GM12878 (cell line): ENCODE measurements at regions not wholly inside any gene's neighbourhood (a gene's known extent, or its start where the extent isn't known, plus 50 kb on each side); places are given as distances from the start of the nearest gene placed in this dataset.

Source experiments
- ATAC-seq: fragments of 200-7000 bp; cut with Tn5 transposase; 3 replicates; pipeline ENCODE4 v1.9.1; 2020; ENCODE audit warnings: mild to moderate bottlenecking, moderate library complexity
- BruUV-seq: library from RNA; stranded (reverse); fragments of 400-500 nt; replicated peaks from 2 replicates; lab custom pipeline; 2021; lab: Mats Ljungman, UMichigan
- CTCF ChIA-PET: fragments of 300-600 bp; sonication (Branson Sonifier 250); formaldehyde crosslinking; extraction: SDS; loops from one replicate; lab custom pipeline; 2021; ENCODE audit warnings: inconsistent platforms; lab: Yijun Ruan, JAX
- POLR2A ChIA-PET: fragments of 350-600 bp; formaldehyde crosslinking; extraction: SDS; loops from one replicate; lab custom pipeline; 2021; ENCODE audit warnings: inconsistent platforms; lab: Charles Lee
- RAD21 ChIA-PET: fragments of 300-600 bp; sonication (Branson Sonifier 250); formaldehyde crosslinking; loops from one replicate; lab custom pipeline; 2023; ENCODE audit warnings: antibody characterized with exemption; ENCODE audit not compliant: unreplicated experiment; lab: Charles Lee
- SMC1A ChIA-PET: fragments of 300-600 bp; sonication (Branson Sonifier 250); formaldehyde crosslinking; loops from one replicate; lab custom pipeline; 2023; ENCODE audit not compliant: unreplicated experiment, uncharacterized antibody; lab: Charles Lee
- DNase-seq: peaks from one replicate; pipeline ENCODE4 v3.0.0-alpha.2; 2011; ENCODE audit warnings: low read depth, low spot score
- FAIRE-seq: peaks from 3 replicates; lab custom pipeline; 2011; peaks lifted over from hg19 to GRCh38; lab: Jason Lieb, UNC
- H2AFZ ChIP-seq: 2 replicates; pipeline ENCODE4 v1.6.0; 2011; ENCODE audit warnings: low read depth, low read length, control low read depth; ENCODE audit not compliant: control insufficient read depth
- H3K27ac ChIP-seq: 2 replicates; pipeline ENCODE4 v1.5.1; 2011; ENCODE audit warnings: control low read depth; ENCODE audit not compliant: control insufficient read depth, insufficient read depth
- H3K27me3 ChIP-seq, 2 experiments: replicated peaks in 1 of 2; 2 replicates each; pipeline versions ENCODE4 v1.6.0 to v1.6.1; 2011; ENCODE audit warnings: low read length in 1 of 2; ENCODE audit not compliant: control insufficient read depth in 2 of 2, insufficient read depth in 2 of 2
- H3K36me3 ChIP-seq, 2 experiments: 2 replicates each; pipeline ENCODE4 v1.5.1; 2011; ENCODE audit warnings: low read length in 1 of 2; ENCODE audit not compliant: control insufficient read depth in 2 of 2, insufficient read depth in 2 of 2
- H3K4me1 ChIP-seq: 2 replicates; pipeline ENCODE4 v1.6.1; 2011; ENCODE audit warnings: mild to moderate bottlenecking, low read length, moderate library complexity, mixed read lengths; ENCODE audit not compliant: control insufficient read depth, insufficient read depth
- H3K4me2 ChIP-seq: 2 replicates; pipeline ENCODE4 v1.6.0; 2011; ENCODE audit warnings: control low read depth; ENCODE audit not compliant: control insufficient read depth, insufficient read depth
- H3K4me3 ChIP-seq: fragments of 200-600 bp; sonication (generic); 2 replicates; pipeline ENCODE4 v1.5.1; 2016
- H3K79me2 ChIP-seq: 2 replicates; pipeline ENCODE4 v1.6.0; 2011; ENCODE audit warnings: low read length; ENCODE audit not compliant: control insufficient read depth, insufficient read depth
- H3K9ac ChIP-seq: 2 replicates; pipeline ENCODE4 v1.8.0; 2011; ENCODE audit warnings: low read length, control low read depth, mixed read lengths; ENCODE audit not compliant: control insufficient read depth, insufficient read depth
- H3K9me3 ChIP-seq: replicated peaks from 3 replicates; pipeline ENCODE4 v1.5.1; 2011; ENCODE audit warnings: mild to moderate bottlenecking, low read length; ENCODE audit not compliant: control insufficient read depth, insufficient read depth
- H4K20me1 ChIP-seq: 2 replicates; pipeline ENCODE4 v1.6.0; 2011; ENCODE audit not compliant: control insufficient read depth, insufficient read depth
- ATF3 ChIP-seq: IDR thresholded peaks from 2 replicates; pipeline ENCODE4 v1.6.1; 2011; ENCODE audit warnings: low read depth, mild to moderate bottlenecking, low read length, moderate library complexity, borderline replicate concordance; ENCODE audit errors: extremely low read depth
- ESRRA ChIP-seq: IDR thresholded peaks from 2 replicates; pipeline ENCODE4 v1.6.1; 2012; ENCODE audit warnings: mild to moderate bottlenecking, low read length, improper control_type of control experiment
- EZH2 ChIP-seq: IDR thresholded peaks from 2 replicates; pipeline ENCODE4 v1.6.1; 2012; ENCODE audit warnings: low read depth, mild to moderate bottlenecking, control low read depth, inconsistent platforms, low read length, borderline replicate concordance; ENCODE audit not compliant: control insufficient read depth
- FOS ChIP-seq: IDR thresholded peaks from 3 replicates; pipeline ENCODE4 v1.6.1; 2011; ENCODE audit warnings: borderline replicate concordance; ENCODE audit not compliant: insufficient read length; ENCODE audit errors: extremely low read depth
- GATAD2B ChIP-seq: fragments of 450-650 bp; conservative IDR thresholded peaks from 2 replicates; pipeline ENCODE4 v1.6.1; 2017; ENCODE audit warnings: low read depth, mild to moderate bottlenecking, moderate library complexity
- IKZF2 ChIP-seq, 2 experiments: fragments of 450-650 bp; IDR thresholded peaks; 2 replicates each; pipeline ENCODE4 v1.6.1; 2017; ENCODE audit warnings: mild to moderate bottlenecking in 2 of 2, moderate library complexity in 2 of 2
- IRF3 ChIP-seq: fragments of 450-650 bp; IDR thresholded peaks from 2 replicates; pipeline ENCODE4 v1.6.1; 2014; ENCODE audit warnings: mild to moderate bottlenecking
- NKRF ChIP-seq: fragments of 450-650 bp; conservative IDR thresholded peaks from 2 replicates; pipeline ENCODE4 v1.6.1; 2017; ENCODE audit warnings: mild to moderate bottlenecking, moderate library complexity
- RUNX3 ChIP-seq: IDR thresholded peaks from 2 replicates; pipeline ENCODE4 v1.6.1; 2012; ENCODE audit warnings: low read length, inconsistent platforms
- ZNF592 ChIP-seq: fragments of 450-650 bp; IDR thresholded peaks from 2 replicates; pipeline ENCODE4 v1.6.1; 2017; ENCODE audit warnings: mild to moderate bottlenecking, moderate library complexity
- ZZZ3 ChIP-seq: IDR thresholded peaks from 2 replicates; pipeline ENCODE4 v1.6.1; 2011; ENCODE audit warnings: low read depth; ENCODE audit not compliant: control insufficient read depth, insufficient read length
- WGBS: methylation state at CpG from one replicate; pipeline ENCODE4 v1.1.6; 2016; ENCODE audit warnings: low lambda C conversion rate; ENCODE audit not compliant: insufficient replicate concordance, insufficient coverage; ENCODE audit errors: missing lambda C conversion rate; 5-methylcytosine and 5-hydroxymethylcytosine counted together
- in situ Hi-C: fragments of 300-500 bp; cut with MboI; formaldehyde crosslinking; loops from 9 replicates; pipeline ENCODE4 v1.14.3; 2018; ENCODE audit warnings: mixed read lengths
- intact Hi-C: fragments of 100-400 bp; cut with micrococcal nuclease; formaldehyde crosslinking; loops from one replicate; pipeline ENCODE4 v1.14.2; 2022; ENCODE audit not compliant: unreplicated experiment
- TF ChIP-seq, protein P1 (sequence below): fragments of 150-350 bp; IDR thresholded peaks from 2 replicates; pipeline ENCODE4 v1.6.1; 2016; ENCODE audit warnings: low read depth, low read length

DNA sequence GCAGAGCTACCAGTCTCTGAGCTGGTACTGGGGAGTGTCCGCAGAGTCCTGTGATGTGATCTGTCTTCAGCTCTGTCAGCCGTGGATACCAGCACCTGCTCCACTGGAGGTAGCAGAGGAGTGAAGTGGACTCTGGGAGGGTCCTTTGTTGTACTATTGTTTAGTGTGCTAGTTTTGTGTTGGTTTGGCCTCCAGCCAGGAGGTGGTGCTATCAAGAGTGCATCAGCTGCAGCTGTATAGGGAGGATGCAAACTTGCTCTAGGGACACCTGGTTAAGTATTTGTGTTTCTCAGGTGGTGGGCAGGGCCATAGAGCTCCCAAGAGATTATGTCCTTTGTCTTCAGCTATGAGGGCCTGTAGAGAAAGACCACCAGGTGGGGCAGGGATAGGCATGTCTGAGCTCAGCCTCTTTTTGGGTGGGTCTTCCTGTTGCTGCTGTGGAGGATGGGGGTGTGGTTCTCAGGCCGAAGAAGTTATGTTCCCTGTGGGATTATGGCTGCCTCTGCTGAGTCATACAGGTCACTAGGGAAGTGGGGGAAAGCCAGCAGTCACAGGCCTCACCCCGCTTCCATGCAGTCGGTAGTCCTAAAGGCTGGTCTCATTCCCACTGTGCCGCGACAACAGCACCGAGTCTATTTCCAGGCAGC, 443.2 kb upstream of the TBL1XR1 start (continued):
- no peak for TF ChIP-seq NKRF
- TF ChIP-seq FOS: no peak
- TF ChIP-seq ZZZ3: no peak
- TF ChIP-seq GATAD2B: no peak
- TF ChIP-seq ATF3: no peak
- TF ChIP-seq EZH2: no peak

- Histone ChIP-seq H3K79me2 (no peaks in the 10 kb centered on the region), H3K9me3 (no peaks in the 10 kb centered on the region), H3K4me1 (no peaks in the 10 kb centered on the region), H3K36me3 (no peaks in the 10 kb centered on the region), H3K27me3 (no peaks in the 10 kb centered on the region), H3K9ac (no peak overlapping the region), H3K4me3 (no peak overlapping the region), H4K20me1 (no peaks in the 10 kb centered on the region), H2AFZ (no peak overlapping the region), H3K27ac (no peak overlapping the region), H3K4me2 (no peak overlapping the region)
- FAIRE-seq (no peak), ATAC-seq (no peak), DNase-seq (no peak)
- WGBS: 41% methylated on average over 1 of the region's 1 CpG
- intact Hi-C loops (no loop called here), in situ Hi-C loops (no loop called here)
- ChIA-PET RAD21 (no interaction called here), SMC1A (no interaction called here), CTCF (no interaction called here), POLR2A (interaction anchor here (0.5 kb wide), 1 partner anchor 181 kb away, joined by 3 read pairs; no protein-coding TSS in a partner anchor)
- no TSS peak for BruUV-seq
- no peak for TF ChIP-seq IRF3
- no peak for TF ChIP-seq RUNX3
- no peak for TF ChIP-seq ZNF592
- TF ChIP-seq, protein P1, sequence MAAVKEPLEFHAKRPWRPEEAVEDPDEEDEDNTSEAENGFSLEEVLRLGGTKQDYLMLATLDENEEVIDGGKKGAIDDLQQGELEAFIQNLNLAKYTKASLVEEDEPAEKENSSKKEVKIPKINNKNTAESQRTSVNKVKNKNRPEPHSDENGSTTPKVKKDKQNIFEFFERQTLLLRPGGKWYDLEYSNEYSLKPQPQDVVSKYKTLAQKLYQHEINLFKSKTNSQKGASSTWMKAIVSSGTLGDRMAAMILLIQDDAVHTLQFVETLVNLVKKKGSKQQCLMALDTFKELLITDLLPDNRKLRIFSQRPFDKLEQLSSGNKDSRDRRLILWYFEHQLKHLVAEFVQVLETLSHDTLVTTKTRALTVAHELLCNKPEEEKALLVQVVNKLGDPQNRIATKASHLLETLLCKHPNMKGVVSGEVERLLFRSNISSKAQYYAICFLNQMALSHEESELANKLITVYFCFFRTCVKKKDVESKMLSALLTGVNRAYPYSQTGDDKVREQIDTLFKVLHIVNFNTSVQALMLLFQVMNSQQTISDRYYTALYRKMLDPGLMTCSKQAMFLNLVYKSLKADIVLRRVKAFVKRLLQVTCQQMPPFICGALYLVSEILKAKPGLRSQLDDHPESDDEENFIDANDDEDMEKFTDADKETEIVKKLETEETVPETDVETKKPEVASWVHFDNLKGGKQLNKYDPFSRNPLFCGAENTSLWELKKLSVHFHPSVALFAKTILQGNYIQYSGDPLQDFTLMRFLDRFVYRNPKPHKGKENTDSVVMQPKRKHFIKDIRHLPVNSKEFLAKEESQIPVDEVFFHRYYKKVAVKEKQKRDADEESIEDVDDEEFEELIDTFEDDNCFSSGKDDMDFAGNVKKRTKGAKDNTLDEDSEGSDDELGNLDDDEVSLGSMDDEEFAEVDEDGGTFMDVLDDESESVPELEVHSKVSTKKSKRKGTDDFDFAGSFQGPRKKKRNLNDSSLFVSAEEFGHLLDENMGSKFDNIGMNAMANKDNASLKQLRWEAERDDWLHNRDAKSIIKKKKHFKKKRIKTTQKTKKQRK: no peak
- no peak for TF ChIP-seq ESRRA
- TF ChIP-seq IKZF2 (IDR thresholded peaks at IDR 0.05): no peak
These were observed 443.9 kb upstream of the TBL1XR1 start for GRCh38 chr3:177641206-177641605.
